Mucosa of descending colon (tissue), 3 donors: ENCODE measurements at regions not wholly inside any gene's neighbourhood (a gene's known extent, or its start where the extent isn't known, plus 50 kb on each side); places are given as distances from the start of the nearest gene placed in this dataset.
A peak's percentile ranks its signal among the peaks of the same experiment; 100 is the strongest.

Experiments used
- ATAC-seq: fragments of 200-7000 bp; cut with Tn5 transposase; one replicate; pipeline ENCODE4 v1.9.1; 2020; ENCODE audit warnings: mild to moderate bottlenecking, moderate library complexity
- DNase-seq, 3 donors: peaks; one replicate each; pipeline ENCODE4 v3.0.0-alpha.2; 2020
- H3K36me3 ChIP-seq: fragments of 200-600 bp; one replicate; pipeline ENCODE4 v1.8.0; 2021; ENCODE audit warnings: low read depth, mild to moderate bottlenecking
- H3K4me1 ChIP-seq: fragments of 200-600 bp; one replicate; pipeline ENCODE4 v1.8.0; 2021; ENCODE audit warnings: low read depth, mild to moderate bottlenecking
- H3K4me3 ChIP-seq: fragments of 200-600 bp; one replicate; pipeline ENCODE4 v1.8.0; 2021; ENCODE audit warnings: mild to moderate bottlenecking
- H3K9me3 ChIP-seq: fragments of 200-600 bp; one replicate; pipeline ENCODE4 v1.8.0; 2021; ENCODE audit warnings: mild to moderate bottlenecking
- CTCF ChIP-seq: fragments of 200-600 bp; IDR thresholded peaks from one replicate; pipeline ENCODE4 v1.8.0; 2022; ENCODE audit warnings: antibody characterized with exemption, mild to moderate bottlenecking
- intact Hi-C, 2 donors: fragments of 100-400 bp; cut with DNase I in 1 of 2; cut with micrococcal nuclease in 1 of 2; formaldehyde crosslinking; loops; one replicate each; pipeline versions ENCODE4 v1.11.0 to v1.11.1; 2022; cut with DNase I, micrococcal nuclease
- donor health status: DM: no; HTN: no; CAD: no; lungs with moderate emphysema.
- donor health status: DM: no; HTN: no; CAD: no.
- donor health status: DM: no; HTN: yes; CAD: no.

GRCh38 chrX:39899059-39899458, 198.7 kb downstream of the BCOR start:
- ATAC-seq (no peak), DNase-seq (no peak)
- Histone ChIP-seq H3K4me1 (no peaks in the 10 kb centered on the region), H3K36me3 (no peaks in the 10 kb centered on the region), H3K4me3 (no peak overlapping the region), H3K9me3 (no peaks in the 10 kb centered on the region)
- intact Hi-C loops: no loop called here
- no peak for TF ChIP-seq CTCF

DNA sequence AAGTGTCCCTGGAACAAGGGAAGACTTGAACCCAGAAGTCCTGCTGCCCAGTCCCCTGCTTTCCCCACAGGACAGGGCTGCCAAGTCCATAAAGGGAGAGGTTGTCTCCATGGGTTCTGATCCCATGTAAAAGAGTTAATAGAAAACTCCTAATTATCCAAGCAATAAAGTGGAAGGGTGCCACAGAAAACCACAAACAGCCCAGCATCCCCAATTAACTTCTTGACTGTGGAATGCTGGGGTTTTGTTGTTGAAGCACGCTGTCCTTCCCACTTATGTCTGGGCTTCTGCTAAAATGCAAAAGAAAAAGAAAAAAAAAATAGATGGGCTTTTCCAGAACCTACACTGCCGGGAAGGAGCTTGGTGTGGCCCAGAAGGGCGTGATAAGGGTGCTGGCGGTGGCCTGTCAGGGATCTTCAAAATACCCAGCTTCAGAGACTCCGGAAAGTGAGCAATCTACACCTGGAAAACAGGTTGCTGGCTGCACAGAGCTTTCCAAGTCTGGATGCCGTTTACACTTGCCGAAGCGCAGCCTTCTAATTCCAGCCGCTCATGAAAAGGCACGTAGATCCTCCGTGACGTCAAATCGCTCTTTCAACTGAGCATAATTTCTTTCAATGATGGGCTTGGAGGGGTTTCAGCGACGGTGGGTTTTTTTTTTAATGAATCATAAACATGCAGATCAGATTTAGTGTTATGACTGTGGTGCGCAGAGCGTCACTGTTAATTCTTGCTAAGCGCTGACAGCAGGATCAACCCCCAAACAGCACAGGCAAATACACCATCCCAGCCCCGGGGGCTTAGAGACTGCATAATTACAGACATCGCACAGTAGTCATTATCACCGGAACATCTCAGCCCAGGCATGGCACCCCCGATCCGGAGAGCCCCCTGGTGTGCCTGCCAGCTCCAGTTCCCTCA, 197.6 kb downstream of the BCOR start:
- Histone ChIP-seq H3K4me1 (no peaks in the 10 kb centered on the region), H3K36me3 (no peaks in the 10 kb centered on the region), H3K4me3 (no peak overlapping the region), H3K9me3 (no peaks in the 10 kb centered on the region)
- intact Hi-C loops: no loop called here
- DNase-seq (peak in 1 of 3 donors; percentile 16), ATAC-seq (no peak)
- TF ChIP-seq CTCF: no peak

- DNase-seq: no peak
- TF ChIP-seq CTCF: no peak
- Histone ChIP-seq H3K4me3 (no peak overlapping the region), H3K9me3 (no peaks in the 10 kb centered on the region), H3K36me3 (no peaks in the 10 kb centered on the region), H3K4me1 (no peaks in the 10 kb centered on the region)
- ATAC-seq: peak; percentile 9
- intact Hi-C loops: no loop called here
These were observed 197.0 kb downstream of the BCOR start for GRCh38 chrX:39900777-39901170.

- Histone ChIP-seq H3K4me1 (no peaks in the 10 kb centered on the region), H3K4me3 (no peak overlapping the region), H3K36me3 (no peaks in the 10 kb centered on the region), H3K9me3 (no peaks in the 10 kb centered on the region)
- intact Hi-C loops: no loop called here
- no peak for DNase-seq
- no peak for ATAC-seq
- TF ChIP-seq CTCF: no peak
These were observed 194.4 kb downstream of the BCOR start for GRCh38 chrX:39903343-39903742.

DNA sequence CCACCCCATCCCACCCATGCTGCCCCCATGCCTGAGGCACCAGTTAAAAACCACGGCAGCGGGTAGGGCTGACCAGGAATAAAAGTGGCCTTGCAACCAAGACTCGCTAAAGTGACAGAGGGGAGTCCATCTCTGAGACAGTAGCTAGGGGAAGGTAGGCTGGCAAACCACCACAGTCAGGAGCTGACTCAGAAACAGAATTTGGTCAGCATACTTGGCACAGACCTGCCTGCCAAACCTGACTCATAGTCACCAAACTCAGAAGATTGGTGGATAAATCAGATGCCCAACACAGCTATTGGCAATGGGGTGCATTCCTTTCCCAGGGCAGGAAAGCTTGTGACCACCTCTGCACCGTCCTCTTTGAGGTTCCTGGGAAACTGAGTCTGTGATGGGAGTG, 193.8 kb downstream of the BCOR start:
- DNase-seq: no peak
- H3K36me3 ChIP-seq: no peaks in the 10 kb centered on the region
- H3K4me3 ChIP-seq: no peak overlapping the region
- no peaks in the 10 kb centered on the region for H3K4me1 ChIP-seq
- H3K9me3 ChIP-seq: no peaks in the 10 kb centered on the region
- no peak for ATAC-seq
- intact Hi-C loops: no loop called here
- no peak for TF ChIP-seq CTCF
